ENCODE measurements at regions not wholly inside any gene's neighbourhood (a gene's known extent, or its start where the extent isn't known, plus 50 kb on each side); places are given as distances from the start of the nearest gene placed in this dataset.

DNA sequence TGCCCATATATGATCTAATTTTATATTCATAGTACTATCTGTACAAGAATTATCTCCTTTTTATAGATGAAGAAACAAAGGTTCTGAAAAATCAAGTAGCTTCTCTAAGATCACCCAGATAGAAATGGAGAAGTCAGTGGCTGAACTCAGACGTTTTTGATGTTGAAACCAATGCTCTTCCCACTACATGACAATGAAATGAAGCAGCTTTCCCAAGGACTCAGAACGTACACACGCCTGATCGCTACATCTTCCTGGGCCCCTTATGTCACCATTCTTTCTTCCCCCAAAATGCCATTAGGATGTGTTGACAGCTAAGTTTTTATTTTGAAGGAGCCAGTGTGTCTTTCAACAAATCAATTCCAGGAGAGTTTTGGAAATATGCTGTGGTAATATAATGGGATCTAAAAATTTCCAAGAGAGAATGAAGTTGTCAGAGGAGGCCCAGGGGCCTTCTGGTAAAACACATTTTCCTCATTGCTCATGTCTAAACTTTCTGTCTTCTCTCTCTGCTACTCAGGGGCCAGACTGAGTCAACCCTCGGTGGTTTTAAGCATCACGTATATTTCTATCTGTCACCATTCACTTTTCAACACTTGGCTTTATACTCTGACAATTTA lies 98.1 kb upstream of the COL21A1 start:
- no peak for DNase-seq

DNA sequence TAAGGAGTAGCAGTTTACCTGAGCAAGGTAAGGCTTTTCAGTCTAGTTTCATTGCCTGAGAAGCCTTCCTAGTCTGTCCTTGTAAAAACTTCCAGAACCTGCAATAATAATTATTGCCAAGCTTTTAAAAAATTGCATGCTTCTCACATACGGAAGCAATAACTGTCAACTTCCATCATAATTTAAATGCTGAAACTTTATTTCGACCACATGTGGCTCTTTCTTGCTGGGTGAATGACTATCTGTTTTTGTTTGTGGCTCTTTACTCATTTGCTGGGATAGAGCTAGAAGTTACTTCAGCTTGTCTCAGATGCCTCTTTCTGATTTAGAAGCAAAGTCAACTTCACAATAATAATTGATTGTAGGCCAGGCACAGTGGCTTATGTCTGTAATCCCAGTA lies 95.9 kb upstream of the COL21A1 start:
- no peak for DNase-seq

DNA sequence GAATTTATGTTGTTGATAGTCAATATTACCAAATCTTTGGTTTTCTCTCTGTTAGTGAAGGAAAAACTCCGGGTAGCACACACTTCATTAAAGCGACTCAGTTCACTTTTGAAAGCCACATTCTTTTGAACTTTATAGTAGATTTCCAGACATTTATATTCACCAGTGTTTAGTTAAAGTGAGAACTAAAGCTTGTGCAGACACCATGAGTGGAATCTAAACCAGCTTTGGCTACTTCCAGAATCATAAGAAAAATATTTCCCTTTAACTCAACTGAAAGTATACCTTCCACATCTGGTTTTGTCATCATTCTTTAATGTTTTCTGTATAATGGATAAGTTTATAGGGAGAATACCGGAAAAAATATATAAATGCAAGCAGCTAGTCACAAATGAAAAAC lies 92.1 kb upstream of the COL21A1 start:
- no peak for DNase-seq

DNA sequence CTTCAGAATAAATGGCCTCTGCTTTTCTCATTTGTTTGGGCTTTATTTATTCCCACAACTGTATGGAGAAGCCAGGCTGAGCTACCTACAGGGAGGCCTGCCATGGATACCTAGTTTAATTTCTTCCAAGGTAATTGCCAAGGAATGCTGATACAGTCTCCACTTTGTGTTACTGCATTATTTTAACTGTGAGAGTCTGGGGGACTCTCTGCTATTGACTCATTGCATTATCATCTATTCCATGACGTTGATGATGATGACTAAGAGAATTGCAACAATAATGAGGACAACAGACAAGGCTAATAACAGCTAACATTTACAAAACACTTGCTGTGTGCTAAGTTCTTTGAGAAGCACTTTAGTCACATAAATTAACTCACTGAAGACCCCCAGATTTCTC lies 88.3 kb upstream of the COL21A1 start:
- no peak for DNase-seq

DNA sequence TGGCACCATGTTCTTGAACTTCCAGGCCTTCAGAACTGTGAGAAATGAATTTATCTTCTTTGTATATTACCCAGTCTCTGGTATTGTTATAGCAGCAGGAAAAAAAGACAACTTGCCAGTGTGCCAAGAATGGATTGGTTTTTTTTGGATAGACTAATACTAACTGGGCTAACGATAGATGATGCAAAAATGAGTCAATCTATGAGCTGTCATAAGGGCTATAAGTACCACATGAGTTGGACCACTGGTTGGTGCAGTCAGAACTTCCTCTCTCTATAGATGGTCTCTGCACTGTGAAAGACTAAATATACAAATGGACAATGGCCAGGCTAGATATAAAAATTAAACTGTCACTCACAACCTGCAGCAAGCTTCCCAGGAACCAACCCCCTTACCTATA lies 87.6 kb upstream of the COL21A1 start:
- no peak for DNase-seq

DNA sequence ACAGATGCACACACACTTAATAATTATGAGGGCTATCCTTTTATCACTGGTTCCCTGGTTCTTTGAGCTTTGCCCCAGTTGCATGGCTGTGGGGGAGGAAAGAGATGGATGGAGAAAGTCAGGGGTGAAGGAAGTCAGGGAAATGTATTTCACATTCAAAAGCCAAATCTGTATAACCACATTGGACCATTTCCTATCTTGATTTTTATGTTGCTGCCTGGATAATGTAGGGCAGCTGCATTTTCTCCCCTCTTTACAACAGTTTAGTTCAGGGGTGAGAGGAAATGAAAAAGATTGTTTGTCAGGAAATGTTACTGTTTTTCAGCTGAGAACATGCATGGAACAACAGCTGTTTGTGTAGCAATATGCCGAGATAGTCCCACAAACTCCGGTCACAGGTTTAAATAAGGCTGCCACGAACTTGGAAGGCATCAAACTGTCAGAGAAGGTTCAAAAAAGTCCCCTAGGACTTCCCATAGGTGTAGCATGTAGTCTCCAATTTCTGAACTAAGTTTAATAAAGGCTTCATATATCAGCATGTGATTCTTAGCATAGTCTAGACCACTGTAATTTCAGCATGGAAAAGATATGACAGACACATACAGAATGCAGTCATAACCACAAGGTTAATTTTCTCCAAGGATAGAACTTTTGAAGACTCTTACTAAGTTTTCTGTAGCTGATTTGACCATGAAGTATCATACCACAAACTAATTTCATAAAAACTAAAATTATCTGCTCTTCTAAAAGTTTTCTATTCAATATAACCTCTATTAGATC lies 82.1 kb upstream of the COL21A1 start:
- DNase-seq: no peak

DNA sequence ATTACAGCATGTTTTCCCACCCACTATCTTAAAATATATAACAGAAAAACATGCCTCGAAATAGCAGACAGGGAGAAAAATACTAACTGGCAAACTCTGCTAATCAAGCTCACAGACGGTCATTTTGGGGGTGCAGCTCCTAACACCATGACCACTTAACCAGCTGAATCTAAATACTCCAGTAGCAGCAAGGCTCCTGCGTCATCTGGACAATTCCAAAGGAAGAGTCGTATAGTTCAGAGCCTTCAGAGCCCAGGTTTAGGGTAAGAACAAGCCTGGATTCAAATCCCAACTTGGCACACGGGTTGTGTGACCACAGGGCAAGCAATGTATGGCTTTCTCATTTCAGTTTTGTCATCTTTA lies 81.3 kb upstream of the COL21A1 start:
- DNase-seq: no peak

DNA sequence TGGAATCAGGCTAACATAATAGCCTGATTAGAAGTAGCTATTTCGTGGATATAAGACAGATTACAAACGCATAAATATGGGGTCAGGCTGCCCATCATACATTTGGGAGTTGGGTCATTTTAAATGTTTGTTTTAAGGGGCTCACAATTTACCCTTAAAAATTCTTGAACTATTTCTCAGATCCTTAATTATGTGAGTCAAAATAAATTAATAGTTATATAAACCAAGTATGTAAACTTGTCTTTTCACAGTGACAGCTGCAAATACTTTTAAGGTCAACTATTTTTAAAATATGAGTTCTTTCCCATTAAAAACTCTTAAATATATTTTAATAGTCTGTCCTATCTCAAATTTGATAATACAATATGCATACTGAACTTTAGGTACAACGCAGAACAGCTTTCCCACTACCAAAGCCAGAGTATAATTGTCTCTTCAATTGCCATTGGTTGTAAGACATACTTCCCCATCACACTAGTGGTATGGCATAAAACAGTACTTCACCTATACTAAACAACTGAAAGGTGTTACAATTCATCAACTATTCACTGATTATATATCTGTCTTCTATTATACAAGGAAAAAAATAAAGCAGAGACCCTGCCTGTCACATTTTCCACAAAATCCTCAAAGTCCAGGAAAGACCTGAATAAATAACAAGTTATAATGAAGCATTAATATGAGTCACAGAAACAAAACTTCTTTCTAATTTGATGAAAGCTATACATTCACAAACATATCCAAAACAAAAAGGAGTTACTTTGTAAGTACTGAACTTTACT lies 80.8 kb upstream of the COL21A1 start:
- DNase-seq: no peak

DNA sequence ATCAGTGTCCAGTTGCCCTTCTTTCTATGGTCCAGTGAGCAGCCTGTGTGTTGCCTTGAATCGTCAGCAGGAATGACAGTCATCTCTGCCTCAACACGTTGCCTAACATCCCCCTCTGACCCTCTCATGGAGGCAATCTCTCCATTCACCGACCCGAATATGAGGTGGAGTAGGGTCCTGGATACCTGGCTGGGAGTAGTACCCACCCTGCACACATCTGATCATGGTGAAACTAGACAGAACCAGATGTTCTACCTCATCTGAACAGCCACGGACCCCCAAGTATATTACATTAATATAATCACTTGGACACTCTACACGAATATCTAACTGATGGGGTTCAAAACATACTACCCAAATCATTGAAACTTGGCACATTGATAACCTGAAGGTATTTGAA lies 77.0 kb upstream of the COL21A1 start:
- no peak for DNase-seq

DNA sequence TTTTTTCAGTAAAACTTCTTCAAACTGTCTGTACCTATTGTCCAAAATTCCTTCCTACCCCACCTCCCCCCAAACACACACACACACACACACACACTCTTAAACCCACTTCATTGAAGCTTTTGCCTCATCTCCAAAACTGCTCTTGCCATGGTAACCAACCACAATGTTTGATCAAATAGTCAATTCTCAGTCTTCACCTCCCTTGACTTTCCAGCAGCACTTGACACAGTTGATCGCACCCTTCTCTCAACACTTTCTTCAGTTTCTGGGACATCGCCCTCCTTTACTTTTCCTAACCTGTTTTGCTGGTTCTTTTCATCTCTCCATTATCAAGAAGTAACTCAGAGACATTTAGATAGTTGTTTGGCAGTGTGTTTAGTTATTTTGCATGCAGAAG lies 71.5 kb upstream of the COL21A1 start:
- DNase-seq: no peak

DNA sequence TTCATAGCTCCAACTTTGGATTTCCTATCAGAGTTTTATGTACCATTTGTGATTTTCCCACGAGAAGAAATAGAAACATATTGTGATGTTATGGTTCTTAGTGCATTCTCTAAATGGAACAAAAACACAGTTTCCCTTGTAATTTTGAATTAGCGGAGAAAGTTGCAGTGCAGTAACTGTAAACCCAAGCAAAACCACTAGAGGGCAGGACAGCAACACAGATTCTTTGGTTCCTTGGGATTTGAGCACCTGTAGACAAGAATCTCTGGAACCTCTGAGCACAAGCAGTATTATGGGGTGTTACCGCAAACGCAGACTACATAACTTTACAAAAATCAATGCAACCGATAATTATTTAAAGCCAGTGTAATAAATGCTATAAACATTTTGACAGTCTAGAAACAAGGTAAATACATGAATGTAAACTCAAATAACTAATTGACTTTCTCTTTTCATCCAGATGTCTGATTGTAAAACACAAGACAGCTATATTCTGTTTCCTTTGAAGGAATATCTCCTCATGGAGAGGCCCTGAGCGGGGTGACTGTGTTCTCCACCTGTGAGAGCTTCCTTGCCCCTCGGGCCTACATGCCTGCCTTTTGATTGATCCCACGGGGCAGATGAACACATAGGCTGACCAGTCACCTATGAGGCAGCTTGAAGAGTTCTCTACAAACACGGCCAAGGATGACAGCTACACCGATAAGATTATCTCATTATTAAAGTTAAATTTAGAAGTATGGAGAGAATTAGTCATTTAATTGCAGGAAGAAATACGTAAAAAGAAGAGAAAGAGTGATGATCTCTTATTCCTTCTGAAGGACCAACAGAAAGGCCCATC lies 67.5 kb upstream of the COL21A1 start:
- DNase-seq: peak; percentile 10

DNA sequence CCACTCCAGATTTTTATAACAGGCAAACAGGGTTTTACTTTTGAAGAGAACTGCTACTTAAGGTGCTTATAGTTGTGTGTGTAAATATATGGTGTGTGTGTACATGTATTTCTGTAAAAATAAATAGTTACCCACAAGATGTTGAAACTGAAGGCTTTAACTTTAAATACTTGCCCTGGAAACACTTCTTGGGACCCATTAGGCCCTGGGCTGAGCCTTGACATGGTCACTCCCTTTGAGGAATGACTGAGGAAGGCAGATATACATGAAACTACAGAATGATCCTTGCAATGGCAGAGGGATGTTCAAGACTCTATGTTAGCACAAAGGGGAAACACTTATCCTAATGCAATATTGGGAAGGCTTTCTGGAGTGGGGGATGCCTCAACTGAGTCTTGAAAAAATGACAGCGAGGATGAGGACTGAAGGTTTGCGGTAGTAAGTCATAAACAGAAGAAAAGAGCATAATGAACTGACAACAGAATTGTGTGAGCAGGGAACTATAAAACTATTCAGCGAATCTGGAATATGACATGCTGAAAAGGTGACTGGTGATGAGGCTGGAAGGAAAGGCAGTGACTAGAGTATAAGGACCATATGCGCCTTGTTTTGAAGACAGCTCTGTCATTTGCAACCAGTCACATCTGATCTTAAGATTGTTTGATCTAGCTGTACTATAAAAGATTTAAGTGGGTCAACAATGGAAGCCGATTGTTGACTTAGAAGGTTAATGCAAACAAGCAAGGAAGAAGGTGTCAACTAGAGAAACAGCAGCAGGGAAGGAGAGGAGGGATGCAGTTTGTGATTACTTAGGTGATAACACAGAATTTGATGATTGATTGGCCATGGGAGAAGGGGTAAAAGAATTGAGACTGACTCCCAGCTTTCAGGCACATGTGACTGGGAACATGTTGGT lies 64.4 kb upstream of the COL21A1 start:
- no peak for DNase-seq

DNA sequence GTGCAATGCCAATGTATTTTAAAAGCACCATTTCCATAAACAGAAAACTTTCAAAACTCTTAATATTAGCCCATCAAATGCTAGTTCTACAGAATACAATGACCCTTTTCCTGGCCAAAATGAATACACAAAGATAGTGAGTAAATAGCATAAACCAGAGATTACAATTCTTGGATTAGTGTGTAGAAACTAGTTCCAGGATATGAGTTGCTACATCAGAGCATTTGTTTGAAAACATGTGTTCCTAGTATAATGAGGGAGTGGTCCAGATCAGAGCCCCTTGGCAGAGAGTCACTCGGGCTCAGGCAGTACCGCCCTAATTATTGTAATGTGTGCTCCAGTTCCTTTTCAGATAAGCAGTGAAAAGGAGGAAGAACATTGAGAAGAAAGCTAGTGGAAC lies 63.7 kb upstream of the COL21A1 start:
- DNase-seq: no peak

DNA sequence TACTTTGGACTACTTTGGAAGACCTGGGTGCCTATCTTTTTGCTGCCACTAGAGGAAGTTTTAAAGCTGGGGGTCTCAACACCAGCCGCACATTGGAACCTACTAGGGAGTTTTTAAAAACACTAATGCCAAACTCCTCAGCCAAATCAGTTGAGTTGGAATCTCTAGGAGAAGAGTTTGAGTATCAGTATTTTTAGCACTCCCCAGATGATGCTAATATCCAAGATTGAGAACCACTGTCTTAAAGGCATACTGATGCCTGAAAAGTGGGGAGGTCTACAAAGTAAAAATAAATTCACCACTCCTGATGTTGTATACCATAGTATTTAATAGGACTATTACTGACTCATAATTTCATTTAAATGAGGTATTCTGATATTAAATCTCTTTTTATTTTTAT lies 62.9 kb upstream of the COL21A1 start:
- DNase-seq: no peak

DNA sequence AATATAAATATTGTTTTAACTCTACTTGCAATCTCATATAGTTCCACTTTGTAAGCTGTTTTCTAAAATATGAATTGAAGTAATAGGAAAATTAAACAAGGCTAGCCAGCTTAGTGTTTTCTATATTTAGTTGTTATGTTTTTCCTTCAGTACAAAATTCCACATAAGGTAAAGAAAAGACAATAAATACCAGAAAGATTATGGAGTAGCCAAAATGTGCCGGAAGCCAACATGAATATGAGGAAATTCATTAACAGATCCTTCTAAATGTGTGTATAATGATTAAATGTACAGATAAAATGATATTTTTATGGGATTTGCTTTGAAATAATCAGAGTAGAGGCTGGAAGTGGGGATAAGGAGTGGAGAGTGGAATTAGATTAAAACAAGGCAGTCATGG lies 52.5 kb upstream of the COL21A1 start:
- no peak for DNase-seq

DNA sequence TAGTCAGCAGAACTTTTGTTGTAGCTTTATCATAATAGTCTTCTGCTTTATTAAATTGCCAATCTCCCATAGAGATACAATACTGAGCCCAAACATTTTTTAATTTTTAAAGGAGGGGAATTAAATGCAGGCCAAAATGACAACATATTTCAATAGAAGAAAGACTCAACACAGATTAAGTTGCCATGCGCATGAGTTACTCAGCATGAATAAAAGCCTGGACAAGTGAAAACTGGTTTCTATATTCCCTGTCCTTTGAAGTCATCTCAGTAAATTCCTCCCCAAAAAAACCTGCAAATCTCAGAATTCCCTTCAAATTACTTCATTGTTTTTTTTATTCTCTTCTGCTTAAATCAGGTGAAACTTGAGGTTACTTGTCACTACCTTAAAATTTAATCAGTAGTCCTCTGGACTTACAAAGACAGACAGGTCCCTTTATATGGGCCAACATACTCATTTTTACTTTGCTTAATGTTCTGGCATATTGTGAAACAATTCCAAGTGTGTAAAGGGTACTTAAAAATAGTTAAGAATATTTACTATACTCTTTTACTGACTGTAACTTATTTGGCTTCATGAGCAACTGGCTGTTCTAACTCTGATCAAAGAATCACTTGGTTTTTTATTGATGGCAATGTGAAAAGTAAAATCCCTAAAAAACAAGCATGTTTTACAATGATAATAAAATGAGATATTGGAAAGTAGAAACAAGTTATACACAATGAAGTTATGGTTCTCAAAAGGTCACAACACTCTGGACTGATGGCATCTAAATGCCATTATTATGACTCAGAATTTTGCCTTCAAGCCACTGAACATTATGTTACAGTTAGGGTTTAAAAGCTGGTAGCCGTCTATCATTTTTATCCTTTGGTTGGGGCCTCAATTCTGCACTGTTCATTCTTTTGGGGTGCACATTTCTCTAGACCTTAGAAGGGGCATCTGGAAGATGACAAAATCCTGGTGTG lies 49.9 kb upstream of the COL21A1 start:
- DNase-seq: no peak

Data from NCI-H2171 (cell line).